ENCODE measurements at regions not wholly inside any gene's neighbourhood (a gene's known extent, or its start where the extent isn't known, plus 50 kb on each side); places are given as distances from the start of the nearest gene placed in this dataset.

GRCh38 chr11:88042238-88042637, 133.0 kb downstream of the RAB38 start:
- H3K4me2 ChIP-seq (ENCODE audit: low read length), result no peak overlapping the region
- no peak overlapping the region for H3K9ac ChIP-seq (ENCODE audit: low read length)
- H3K79me2 ChIP-seq (replicated peaks; ENCODE audit: insufficient read depth, low read length), result no peaks in the 10 kb centered on the region
- no peak overlapping the region for H2AFZ ChIP-seq (ENCODE audit: low read depth, low read length)
- TF ChIP-seq RAD21 (conservative IDR thresholded peaks at IDR 0.05) (no peak), EZH2 (IDR thresholded peaks at IDR 0.05; ENCODE audit: borderline replicate concordance, insufficient read depth, low read length, poor library complexity, severe bottlenecking) (no peak), MXI1 (conservative IDR thresholded peaks at IDR 0.05; ENCODE audit: poor library complexity, severe bottlenecking) (no peak)
- H4K20me1 ChIP-seq (ENCODE audit: insufficient read depth), result no peaks in the 10 kb centered on the region
- no peaks in the 10 kb centered on the region for H3F3A ChIP-seq (ENCODE audit: insufficient read depth, low read length, poor library complexity, severe bottlenecking)
- H3K36me3 ChIP-seq (ENCODE audit: insufficient read depth, low read length), result no peaks in the 10 kb centered on the region
- H3K27ac ChIP-seq (ENCODE audit: low read length), result no peak overlapping the region
- H3K27me3 ChIP-seq (ENCODE audit: insufficient read depth, low read depth, low read length), result no peaks in the 10 kb centered on the region
- no peak overlapping the region for H3K4me3 ChIP-seq (ENCODE audit: low read length)
- H3K9me3 ChIP-seq (ENCODE audit: low read length), result no peaks in the 10 kb centered on the region
- H3K9me2 ChIP-seq (ENCODE audit: insufficient read depth, low read length), result no peaks in the 10 kb centered on the region

DNA sequence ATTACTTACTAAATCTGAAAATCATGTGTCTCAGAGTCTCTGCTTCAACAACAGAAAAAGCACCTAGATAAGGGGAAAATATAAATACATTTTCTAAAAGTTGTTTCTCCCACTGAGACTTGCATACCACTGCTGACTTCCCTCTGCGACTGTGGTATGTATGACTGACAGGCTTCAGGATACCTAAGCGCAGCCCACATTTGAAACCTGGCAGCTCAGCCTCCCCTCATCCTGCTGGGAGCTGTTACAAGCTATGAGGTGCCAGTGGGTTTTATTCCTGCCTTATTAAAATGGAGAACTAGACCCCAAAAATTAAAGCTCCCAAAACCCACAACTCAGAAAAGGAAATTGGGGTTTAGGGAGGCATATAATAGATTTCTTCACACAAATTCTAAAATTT, 133.6 kb downstream of the RAB38 start:
- Histone ChIP-seq H3K9me3 (ENCODE audit: low read length) (no peaks in the 10 kb centered on the region), H4K20me1 (ENCODE audit: insufficient read depth) (no peaks in the 10 kb centered on the region), H3K36me3 (ENCODE audit: insufficient read depth, low read length) (no peaks in the 10 kb centered on the region), H3K9ac (ENCODE audit: low read length) (no peak overlapping the region), H3K4me3 (ENCODE audit: low read length) (no peak overlapping the region), H3K27me3 (ENCODE audit: insufficient read depth, low read depth, low read length) (no peaks in the 10 kb centered on the region), H3K27ac (ENCODE audit: low read length) (no peak overlapping the region), H3K4me2 (ENCODE audit: low read length) (no peak overlapping the region), H3F3A (ENCODE audit: insufficient read depth, low read length, poor library complexity, severe bottlenecking) (no peaks in the 10 kb centered on the region), H3K79me2 (replicated peaks; ENCODE audit: insufficient read depth, low read length) (no peaks in the 10 kb centered on the region), H2AFZ (ENCODE audit: low read depth, low read length) (no peak overlapping the region), H3K9me2 (ENCODE audit: insufficient read depth, low read length) (no peaks in the 10 kb centered on the region)
- TF ChIP-seq REST (IDR thresholded peaks at IDR 0.05; ENCODE audit: borderline replicate concordance) (no peak), EZH2 (IDR thresholded peaks at IDR 0.05; ENCODE audit: borderline replicate concordance, insufficient read depth, low read length, poor library complexity, severe bottlenecking) (no peak), TAF1 (IDR thresholded peaks at IDR 0.05; ENCODE audit: low read depth) (no peak), POLR2AphosphoS5 (IDR thresholded peaks at IDR 0.05) (no peak), CTCF (IDR thresholded peaks at IDR 0.05; ENCODE audit: poor library complexity, severe bottlenecking) (no peak), MXI1 (conservative IDR thresholded peaks at IDR 0.05; ENCODE audit: poor library complexity, severe bottlenecking) (no peak), RAD21 (conservative IDR thresholded peaks at IDR 0.05) (no peak), EP300 (conservative IDR thresholded peaks at IDR 0.05; ENCODE audit: poor library complexity, severe bottlenecking) (no peak), SMC3 (conservative IDR thresholded peaks at IDR 0.05; ENCODE audit: poor library complexity) (no peak)

GRCh38 chr11:88040148-88040496, 135.1 kb downstream of the RAB38 start:
- Histone ChIP-seq H3K9me3 (ENCODE audit: low read length) (no peaks in the 10 kb centered on the region), H3K4me2 (ENCODE audit: low read length) (no peak overlapping the region), H3K27me3 (ENCODE audit: insufficient read depth, low read depth, low read length) (no peaks in the 10 kb centered on the region)

More at GRCh38 chr11:88040148-88040496, 135.1 kb downstream of the RAB38 start:
- TF ChIP-seq TAF1 (IDR thresholded peaks at IDR 0.05; ENCODE audit: low read depth), result no peak
- Histone ChIP-seq H3K79me2 (replicated peaks; ENCODE audit: insufficient read depth, low read length) (no peaks in the 10 kb centered on the region), H4K20me1 (ENCODE audit: insufficient read depth) (no peaks in the 10 kb centered on the region), H2AFZ (ENCODE audit: low read depth, low read length) (no peak overlapping the region), H3K9ac (ENCODE audit: low read length) (no peak overlapping the region), H3F3A (ENCODE audit: insufficient read depth, low read length, poor library complexity, severe bottlenecking) (no peaks in the 10 kb centered on the region), H3K36me3 (ENCODE audit: insufficient read depth, low read length) (no peaks in the 10 kb centered on the region), H3K4me3 (ENCODE audit: low read length) (no peak overlapping the region), H3K27ac (ENCODE audit: low read length) (no peak overlapping the region), H3K9me2 (ENCODE audit: insufficient read depth, low read length) (no peaks in the 10 kb centered on the region)

Data from neural cell (in vitro differentiated cells).